Omental fat pad (tissue), 3 donors: ENCODE measurements at regions not wholly inside any gene's neighbourhood (a gene's known extent, or its start where the extent isn't known, plus 50 kb on each side); places are given as distances from the start of the nearest gene placed in this dataset.

Experiments used
- ATAC-seq: fragments of 150-250 bp; one replicate; pipeline ENCODE4 v1.9.1; 2016; ENCODE audit warnings: mild to moderate bottlenecking, moderate library complexity; ENCODE audit not compliant: low FRiP score
- DNase-seq: peaks from one replicate; pipeline ENCODE4 v3.0.0-alpha.2; 2019; ENCODE audit warnings: low spot score
- CTCF ChIP-seq, 3 donors: fragments of 450-650 bp; IDR thresholded peaks; one replicate each; pipeline ENCODE4 v1.5.1; 2016 to 2017; ENCODE audit warnings: antibody characterized with exemption in 3 of 3, mild to moderate bottlenecking in 3 of 3, moderate library complexity in 2 of 3

GRCh38 chr20:56711018-56711417 is 81.9 kb downstream of the TFAP2C start:
- DNase-seq (no peak), ATAC-seq (no peak)
- no peak for TF ChIP-seq CTCF (IDR thresholded peaks at IDR 0.05)

GRCh38 chr20:56715309-56715708 is 86.2 kb downstream of the TFAP2C start:
- ATAC-seq (no peak), DNase-seq (no peak)
- TF ChIP-seq CTCF (IDR thresholded peaks at IDR 0.05) = no peak

- DNase-seq (no peak), ATAC-seq (no peak)
- TF ChIP-seq CTCF (IDR thresholded peaks at IDR 0.05) = no peak
Measured at GRCh38 chr20:56715902-56716519, 86.9 kb downstream of the TFAP2C start.

GRCh38 chr20:56716806-56717205 is 87.7 kb downstream of the TFAP2C start:
- DNase-seq = no peak
- no peak for TF ChIP-seq CTCF (IDR thresholded peaks at IDR 0.05)
- no peak for ATAC-seq

- DNase-seq (no peak), ATAC-seq (no peak)
- TF ChIP-seq CTCF (IDR thresholded peaks at IDR 0.05) = no peak
Measured at GRCh38 chr20:56718816-56719215, 89.7 kb downstream of the TFAP2C start.

- DNase-seq (no peak), ATAC-seq (no peak)
- no peak for TF ChIP-seq CTCF (IDR thresholded peaks at IDR 0.05)
Measured at GRCh38 chr20:56720620-56721213, 91.6 kb downstream of the TFAP2C start.

- no peak for ATAC-seq
- TF ChIP-seq CTCF (IDR thresholded peaks at IDR 0.05) = no peak
- DNase-seq = no peak
Measured at GRCh38 chr20:56722042-56722441, 92.9 kb downstream of the TFAP2C start.
